ENCODE measurements at regions not wholly inside any gene's neighbourhood (a gene's known extent, or its start where the extent isn't known, plus 50 kb on each side); places are given as distances from the start of the nearest gene placed in this dataset.

DNA sequence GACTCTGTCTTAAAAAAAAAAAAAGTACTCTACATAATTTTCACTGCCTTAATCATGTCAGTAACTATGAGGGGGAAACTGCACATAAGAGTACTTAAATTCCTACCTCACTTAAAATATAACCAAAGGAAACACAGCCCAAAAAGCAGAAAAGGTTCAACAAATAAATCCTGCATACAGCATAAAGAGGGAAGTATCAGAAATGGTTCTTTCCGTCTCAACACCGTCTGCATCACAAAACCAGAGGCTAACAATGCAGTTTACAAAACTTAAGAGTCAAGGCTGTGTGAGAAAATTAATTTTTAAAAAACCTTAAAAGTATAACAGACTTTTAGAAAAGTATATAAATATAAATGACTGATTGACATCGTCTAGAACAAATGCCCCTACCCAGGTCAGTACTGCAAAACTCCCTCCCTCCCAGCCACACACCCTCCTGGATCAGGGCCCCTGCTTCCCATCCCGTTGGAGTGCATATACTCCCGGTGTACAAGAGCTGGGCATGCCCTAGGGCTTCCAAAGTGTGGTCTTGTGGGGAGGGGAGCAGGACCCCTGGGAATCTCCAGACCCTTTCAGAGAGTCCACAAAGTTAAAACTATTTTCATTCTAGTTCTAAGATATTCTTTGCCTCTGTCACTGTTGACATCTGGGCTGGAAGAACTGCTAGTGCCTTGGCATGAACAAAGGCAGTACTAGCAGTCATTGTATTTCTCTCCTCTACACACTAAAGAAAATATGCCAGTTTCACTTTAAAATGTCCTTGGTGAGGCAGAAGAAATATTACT is 67.0 kb upstream of the SERTAD2 start:
- no peak for ATAC-seq
- TF ChIP-seq ZNF565 (CRISPR knock-in tag; conservative IDR thresholded peaks at IDR 0.05; ENCODE audit: low read depth), result no peak
- TF ChIP-seq BACH2 (CRISPR knock-in tag; IDR thresholded peaks at IDR 0.05; ENCODE audit: borderline replicate concordance), result no peak
- no peak for TF ChIP-seq TOX (CRISPR knock-in tag; IDR thresholded peaks at IDR 0.05; ENCODE audit: borderline replicate concordance)
- no peak for TF ChIP-seq ZNF8 (CRISPR knock-in tag; IDR thresholded peaks at IDR 0.05)
- no peak for TF ChIP-seq TCF4 (CRISPR knock-in tag; IDR thresholded peaks at IDR 0.05; ENCODE audit: borderline replicate concordance)
- no peak for TF ChIP-seq RARB (CRISPR knock-in tag; IDR thresholded peaks at IDR 0.05)
- TF ChIP-seq, protein P1, sequence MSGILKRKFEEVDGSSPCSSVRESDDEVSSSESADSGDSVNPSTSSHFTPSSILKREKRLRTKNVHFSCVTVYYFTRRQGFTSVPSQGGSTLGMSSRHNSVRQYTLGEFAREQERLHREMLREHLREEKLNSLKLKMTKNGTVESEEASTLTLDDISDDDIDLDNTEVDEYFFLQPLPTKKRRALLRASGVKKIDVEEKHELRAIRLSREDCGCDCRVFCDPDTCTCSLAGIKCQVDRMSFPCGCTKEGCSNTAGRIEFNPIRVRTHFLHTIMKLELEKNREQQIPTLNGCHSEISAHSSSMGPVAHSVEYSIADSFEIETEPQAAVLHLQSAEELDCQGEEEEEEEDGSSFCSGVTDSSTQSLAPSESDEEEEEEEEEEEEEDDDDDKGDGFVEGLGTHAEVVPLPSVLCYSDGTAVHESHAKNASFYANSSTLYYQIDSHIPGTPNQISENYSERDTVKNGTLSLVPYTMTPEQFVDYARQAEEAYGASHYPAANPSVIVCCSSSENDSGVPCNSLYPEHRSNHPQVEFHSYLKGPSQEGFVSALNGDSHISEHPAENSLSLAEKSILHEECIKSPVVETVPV (CRISPR knock-in tag; IDR thresholded peaks at IDR 0.05), result no peak
- no peak for TF ChIP-seq OSR1 (CRISPR knock-in tag; IDR thresholded peaks at IDR 0.05)
- TF ChIP-seq SNAI2 (CRISPR knock-in tag; IDR thresholded peaks at IDR 0.05), result no peak
- no peak for TF ChIP-seq ESRRG (CRISPR knock-in tag; IDR thresholded peaks at IDR 0.05)
- no peak for TF ChIP-seq ISL1 (CRISPR knock-in tag; IDR thresholded peaks at IDR 0.05)
- TF ChIP-seq ZFP3 (CRISPR knock-in tag; IDR thresholded peaks at IDR 0.05), result no peak
- TF ChIP-seq CSDC2 (CRISPR knock-in tag; IDR thresholded peaks at IDR 0.05), result no peak
- TF ChIP-seq, protein P2, sequence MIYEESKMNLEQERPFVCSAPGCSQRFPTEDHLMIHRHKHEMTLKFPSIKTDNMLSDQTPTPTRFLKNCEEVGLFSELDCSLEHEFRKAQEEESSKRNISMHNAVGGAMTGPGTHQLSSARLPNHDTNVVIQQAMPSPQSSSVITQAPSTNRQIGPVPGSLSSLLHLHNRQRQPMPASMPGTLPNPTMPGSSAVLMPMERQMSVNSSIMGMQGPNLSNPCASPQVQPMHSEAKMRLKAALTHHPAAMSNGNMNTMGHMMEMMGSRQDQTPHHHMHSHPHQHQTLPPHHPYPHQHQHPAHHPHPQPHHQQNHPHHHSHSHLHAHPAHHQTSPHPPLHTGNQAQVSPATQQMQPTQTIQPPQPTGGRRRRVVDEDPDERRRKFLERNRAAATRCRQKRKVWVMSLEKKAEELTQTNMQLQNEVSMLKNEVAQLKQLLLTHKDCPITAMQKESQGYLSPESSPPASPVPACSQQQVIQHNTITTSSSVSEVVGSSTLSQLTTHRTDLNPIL (CRISPR knock-in tag; IDR thresholded peaks at IDR 0.05; ENCODE audit: low read depth), result no peak
- no peak for TF ChIP-seq ZC3H10 (CRISPR knock-in tag; IDR thresholded peaks at IDR 0.05)
- TF ChIP-seq ZNF70 (CRISPR knock-in tag; IDR thresholded peaks at IDR 0.05), result no peak
- no peak for TF ChIP-seq PPARA (CRISPR knock-in tag; IDR thresholded peaks at IDR 0.05; ENCODE audit: borderline replicate concordance)
- TF ChIP-seq, protein P3, sequence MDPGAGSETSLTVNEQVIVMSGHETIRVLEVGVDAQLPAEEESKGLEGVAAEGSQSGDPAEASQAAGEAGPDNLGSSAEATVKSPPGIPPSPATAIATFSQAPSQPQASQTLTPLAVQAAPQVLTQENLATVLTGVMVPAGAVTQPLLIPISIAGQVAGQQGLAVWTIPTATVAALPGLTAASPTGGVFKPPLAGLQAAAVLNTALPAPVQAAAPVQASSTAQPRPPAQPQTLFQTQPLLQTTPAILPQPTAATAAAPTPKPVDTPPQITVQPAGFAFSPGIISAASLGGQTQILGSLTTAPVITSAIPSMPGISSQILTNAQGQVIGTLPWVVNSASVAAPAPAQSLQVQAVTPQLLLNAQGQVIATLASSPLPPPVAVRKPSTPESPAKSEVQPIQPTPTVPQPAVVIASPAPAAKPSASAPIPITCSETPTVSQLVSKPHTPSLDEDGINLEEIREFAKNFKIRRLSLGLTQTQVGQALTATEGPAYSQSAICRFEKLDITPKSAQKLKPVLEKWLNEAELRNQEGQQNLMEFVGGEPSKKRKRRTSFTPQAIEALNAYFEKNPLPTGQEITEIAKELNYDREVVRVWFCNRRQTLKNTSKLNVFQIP (CRISPR knock-in tag; IDR thresholded peaks at IDR 0.05; ENCODE audit: borderline replicate concordance, low read depth), result no peak
- TF ChIP-seq, protein P4, sequence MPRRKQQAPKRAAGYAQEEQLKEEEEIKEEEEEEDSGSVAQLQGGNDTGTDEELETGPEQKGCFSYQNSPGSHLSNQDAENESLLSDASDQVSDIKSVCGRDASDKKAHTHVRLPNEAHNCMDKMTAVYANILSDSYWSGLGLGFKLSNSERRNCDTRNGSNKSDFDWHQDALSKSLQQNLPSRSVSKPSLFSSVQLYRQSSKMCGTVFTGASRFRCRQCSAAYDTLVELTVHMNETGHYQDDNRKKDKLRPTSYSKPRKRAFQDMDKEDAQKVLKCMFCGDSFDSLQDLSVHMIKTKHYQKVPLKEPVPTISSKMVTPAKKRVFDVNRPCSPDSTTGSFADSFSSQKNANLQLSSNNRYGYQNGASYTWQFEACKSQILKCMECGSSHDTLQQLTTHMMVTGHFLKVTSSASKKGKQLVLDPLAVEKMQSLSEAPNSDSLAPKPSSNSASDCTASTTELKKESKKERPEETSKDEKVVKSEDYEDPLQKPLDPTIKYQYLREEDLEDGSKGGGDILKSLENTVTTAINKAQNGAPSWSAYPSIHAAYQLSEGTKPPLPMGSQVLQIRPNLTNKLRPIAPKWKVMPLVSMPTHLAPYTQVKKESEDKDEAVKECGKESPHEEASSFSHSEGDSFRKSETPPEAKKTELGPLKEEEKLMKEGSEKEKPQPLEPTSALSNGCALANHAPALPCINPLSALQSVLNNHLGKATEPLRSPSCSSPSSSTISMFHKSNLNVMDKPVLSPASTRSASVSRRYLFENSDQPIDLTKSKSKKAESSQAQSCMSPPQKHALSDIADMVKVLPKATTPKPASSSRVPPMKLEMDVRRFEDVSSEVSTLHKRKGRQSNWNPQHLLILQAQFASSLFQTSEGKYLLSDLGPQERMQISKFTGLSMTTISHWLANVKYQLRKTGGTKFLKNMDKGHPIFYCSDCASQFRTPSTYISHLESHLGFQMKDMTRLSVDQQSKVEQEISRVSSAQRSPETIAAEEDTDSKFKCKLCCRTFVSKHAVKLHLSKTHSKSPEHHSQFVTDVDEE (CRISPR knock-in tag; IDR thresholded peaks at IDR 0.05), result no peak
- TF ChIP-seq ZFP30 (CRISPR knock-in tag; IDR thresholded peaks at IDR 0.05), result no peak

DNA sequence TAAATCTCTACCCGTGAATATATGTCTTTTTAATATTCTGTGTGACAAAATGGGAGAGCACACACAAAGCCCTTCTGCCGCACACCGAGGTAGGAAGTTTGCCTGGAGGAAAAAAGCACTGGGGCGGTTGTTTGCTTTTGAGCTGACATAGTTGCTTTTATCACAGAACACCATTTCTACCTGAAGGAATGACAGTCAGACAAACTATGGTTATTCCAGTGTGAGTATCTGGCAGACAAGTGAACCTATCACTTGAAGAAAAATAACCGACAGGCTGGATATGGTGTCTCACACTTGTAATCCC is 67.6 kb upstream of the SERTAD2 start:
- TF ChIP-seq ISL1 (CRISPR knock-in tag; IDR thresholded peaks at IDR 0.05) (no peak), CSDC2 (CRISPR knock-in tag; IDR thresholded peaks at IDR 0.05) (no peak), ZNF70 (CRISPR knock-in tag; IDR thresholded peaks at IDR 0.05) (no peak), TOX (CRISPR knock-in tag; IDR thresholded peaks at IDR 0.05; ENCODE audit: borderline replicate concordance) (no peak), ZC3H10 (CRISPR knock-in tag; IDR thresholded peaks at IDR 0.05) (no peak), ZFP30 (CRISPR knock-in tag; IDR thresholded peaks at IDR 0.05) (no peak), PPARA (CRISPR knock-in tag; IDR thresholded peaks at IDR 0.05; ENCODE audit: borderline replicate concordance) (no peak), GLIS3 (CRISPR knock-in tag; IDR thresholded peaks at IDR 0.05) (no peak), ESRRG (CRISPR knock-in tag; IDR thresholded peaks at IDR 0.05) (no peak), OSR1 (CRISPR knock-in tag; IDR thresholded peaks at IDR 0.05) (no peak), ZNF8 (CRISPR knock-in tag; IDR thresholded peaks at IDR 0.05) (no peak)
- TF ChIP-seq, protein P3 (CRISPR knock-in tag; IDR thresholded peaks at IDR 0.05; ENCODE audit: borderline replicate concordance, low read depth), result no peak
- TF ChIP-seq, protein P1 (CRISPR knock-in tag; IDR thresholded peaks at IDR 0.05), result no peak
- TF ChIP-seq, protein P2 (CRISPR knock-in tag; IDR thresholded peaks at IDR 0.05; ENCODE audit: low read depth), result no peak
- no peak for ATAC-seq

Measured in SK-N-SH treated with all-trans-retinoic acid at 6 μM for 48 hours (cell line).